NCI-H2196 (cell line): ENCODE measurements at regions not wholly inside any gene's neighbourhood (a gene's known extent, or its start where the extent isn't known, plus 50 kb on each side); places are given as distances from the start of the nearest gene placed in this dataset.
A peak's percentile ranks its signal among the peaks of the same experiment; 100 is the strongest.
"Not testable (repeated sequence)": the region's sequence is repeated elsewhere in the genome, so short reads cannot be mapped to it uniquely, and the experiment has no call there.

Experiments used
- DNase-seq: peaks from one replicate; lab custom pipeline; 2025; ENCODE audit not compliant: unreplicated experiment; lab: John Stamatoyannopoulos, UW

DNA sequence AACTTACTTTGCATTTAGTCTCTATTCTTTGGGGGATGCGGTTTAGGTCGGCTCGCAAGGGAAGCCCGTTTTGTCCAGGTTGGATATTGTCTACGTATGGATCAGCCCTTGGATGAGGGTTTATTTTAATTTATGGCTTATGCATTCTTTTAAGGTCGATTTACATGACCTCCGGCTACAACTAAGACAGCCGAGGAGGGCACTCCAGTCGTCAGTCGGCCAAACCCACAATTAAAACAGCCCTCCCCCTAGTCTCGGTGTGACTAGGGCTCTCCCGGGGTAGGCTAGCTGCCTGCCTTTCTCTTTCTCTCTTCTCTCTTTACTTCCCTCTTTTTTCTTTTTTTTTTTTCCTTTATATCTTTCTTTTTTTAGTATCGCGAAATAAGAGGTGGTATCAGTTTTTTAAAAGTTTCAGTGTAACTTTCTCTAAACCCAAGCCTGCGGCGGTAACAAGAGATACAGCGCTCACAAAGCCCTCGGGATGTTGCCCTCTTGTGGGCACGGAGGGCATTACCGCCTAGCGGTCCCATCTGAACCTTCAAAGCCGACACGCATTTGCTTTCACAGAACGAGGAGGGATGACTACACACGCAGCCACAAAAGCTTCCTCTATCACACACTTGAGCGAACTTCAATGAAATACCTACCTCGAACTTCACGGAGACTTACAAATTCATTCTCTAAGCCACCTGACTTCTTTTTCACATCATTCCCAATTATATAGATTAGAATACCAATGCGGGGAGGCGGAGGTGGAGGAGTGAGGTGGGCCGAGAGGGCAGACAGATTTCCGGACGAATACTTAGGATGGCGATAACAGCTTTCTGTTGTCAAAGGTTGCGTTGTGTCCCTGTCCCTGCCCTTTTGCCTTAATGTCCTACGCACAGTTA is 132.3 kb upstream of the C11orf58 start:
- peak; percentile 89 for DNase-seq

DNA sequence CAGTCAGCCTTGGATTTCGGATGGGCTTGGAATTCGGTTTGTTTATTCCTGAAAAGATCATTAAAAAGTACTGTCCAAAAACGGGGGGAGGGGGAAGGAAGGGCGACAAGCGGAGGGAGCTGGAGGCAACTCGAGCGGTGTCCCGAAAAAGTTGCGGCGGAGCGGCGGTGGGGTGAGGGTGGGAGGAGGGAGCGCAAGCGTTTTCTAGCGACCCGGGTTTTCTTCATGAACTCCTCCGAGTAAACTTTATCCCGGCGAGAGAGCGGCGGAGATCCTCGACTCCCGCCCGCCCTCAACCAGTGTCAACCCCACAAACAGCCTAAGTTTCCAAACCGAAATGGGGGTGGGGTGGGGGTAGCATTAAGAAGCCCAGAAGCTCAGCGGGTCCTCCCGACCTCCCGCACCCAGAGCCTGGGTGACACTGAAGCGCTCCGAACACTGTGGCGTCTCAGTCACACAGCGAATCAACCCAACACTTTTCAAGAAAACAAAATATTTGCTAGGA is 133.0 kb upstream of the C11orf58 start:
- DNase-seq = peak; percentile 28

DNA sequence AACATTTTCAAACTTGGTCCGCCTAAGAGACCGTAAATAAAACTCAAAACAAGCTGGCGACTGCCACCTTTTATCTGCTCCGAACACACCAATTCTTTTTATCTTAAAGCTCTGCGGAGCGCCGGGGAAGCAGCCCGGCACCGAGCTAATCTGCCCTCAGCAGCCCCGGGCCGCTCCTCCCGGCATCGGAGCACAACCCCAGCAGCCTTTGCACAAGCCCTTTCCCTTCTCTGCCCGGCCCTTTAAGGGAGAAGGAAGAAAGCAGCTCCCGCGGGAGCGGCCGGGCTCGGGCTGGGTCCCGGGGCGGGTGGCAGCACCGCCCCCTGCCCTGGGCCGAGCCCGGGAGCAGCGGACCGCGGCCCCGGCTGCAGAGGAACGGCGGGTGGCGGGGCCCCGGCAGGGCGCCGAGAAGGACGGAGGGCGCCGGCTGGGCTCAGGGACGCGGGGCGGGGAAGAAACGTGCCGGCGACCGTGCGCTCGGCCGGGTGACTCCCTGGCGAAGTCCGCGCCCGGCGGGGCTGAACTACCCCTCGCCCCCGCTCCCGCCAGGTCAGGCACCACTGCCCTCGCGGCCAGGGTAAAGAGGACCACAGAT is 133.6 kb upstream of the C11orf58 start:
- DNase-seq = peak; percentile 25

DNA sequence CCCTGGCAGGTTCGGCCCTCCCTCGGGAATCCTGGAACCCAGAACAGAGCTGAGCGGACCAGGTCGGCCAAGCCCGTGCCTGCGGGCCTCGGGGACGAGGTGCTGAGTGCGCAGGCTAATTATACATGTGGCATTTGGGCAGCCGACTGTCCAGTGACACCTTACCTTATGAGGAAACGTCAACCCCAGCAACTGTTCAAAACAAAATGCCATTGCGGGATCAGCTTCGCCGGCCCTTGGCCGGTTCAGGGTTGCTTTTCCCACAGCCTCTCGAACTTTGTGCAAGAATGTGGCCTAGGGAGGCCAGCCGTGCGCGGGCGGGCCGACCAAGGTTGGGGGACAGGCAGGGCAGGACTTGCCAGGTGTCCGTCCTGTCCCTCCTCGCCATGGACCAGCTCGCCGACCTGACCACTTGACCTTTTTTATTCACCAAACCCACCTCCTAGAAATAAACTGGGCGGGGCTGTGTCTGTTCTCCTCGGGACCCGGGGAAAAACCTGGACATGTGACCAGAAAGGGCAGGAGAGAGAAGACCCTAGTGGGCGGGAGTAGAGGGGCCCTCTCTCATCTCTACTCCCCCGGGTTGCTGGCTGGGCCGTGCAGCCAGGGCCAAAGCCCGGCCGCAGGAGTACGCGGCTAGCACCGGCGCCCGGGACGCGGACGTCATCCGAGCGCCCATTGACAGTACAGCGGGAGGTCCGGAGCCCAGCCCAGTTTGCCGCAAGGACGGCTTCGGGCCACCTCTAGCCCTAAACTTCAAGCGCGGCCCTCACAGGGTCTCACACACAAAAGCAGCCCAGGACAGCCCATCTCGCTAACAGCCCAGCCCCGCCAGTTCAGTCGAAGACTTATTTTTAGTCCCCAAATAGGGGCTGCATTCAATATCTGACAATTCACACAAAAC is 134.3 kb upstream of the C11orf58 start:
- no peak for DNase-seq

DNA sequence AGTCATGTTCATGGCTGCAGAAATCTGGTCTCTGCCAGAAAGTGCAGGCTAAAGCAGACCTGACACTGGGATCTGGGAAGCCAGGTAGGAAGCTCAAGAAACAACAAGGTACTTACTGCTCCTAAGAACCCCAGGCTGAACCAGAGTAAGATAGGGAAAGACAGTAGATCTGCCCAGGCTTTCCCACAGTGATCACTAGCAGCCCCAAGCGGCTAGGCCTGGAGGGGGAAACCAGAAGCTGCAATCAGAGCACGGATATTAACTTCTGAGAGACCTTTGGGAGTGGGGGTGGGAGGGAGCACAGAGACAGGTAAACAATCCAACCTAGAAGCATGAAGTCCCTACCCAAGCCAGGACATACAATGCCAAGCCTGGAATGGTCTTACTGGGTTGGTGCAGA is 135.2 kb upstream of the C11orf58 start:
- no peak for DNase-seq

DNA sequence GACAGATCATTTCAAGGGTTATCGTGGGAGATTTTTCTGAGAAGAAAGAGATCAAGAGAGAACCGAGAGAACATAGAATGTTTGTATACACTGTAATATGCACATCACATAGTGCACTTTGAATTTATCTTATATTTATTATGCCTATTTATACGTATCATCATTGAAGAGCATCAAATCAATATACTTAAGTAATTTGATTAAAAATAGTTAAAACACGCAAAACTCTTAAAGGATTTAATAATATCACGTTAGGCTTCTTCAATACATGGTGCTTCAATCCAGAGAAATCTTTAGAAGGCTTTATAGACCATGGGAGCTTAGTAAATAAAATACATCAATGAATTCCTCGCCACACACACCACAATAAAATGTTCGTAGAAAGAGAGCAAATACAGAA is 139.5 kb upstream of the C11orf58 start:
- DNase-seq = no peak

DNA sequence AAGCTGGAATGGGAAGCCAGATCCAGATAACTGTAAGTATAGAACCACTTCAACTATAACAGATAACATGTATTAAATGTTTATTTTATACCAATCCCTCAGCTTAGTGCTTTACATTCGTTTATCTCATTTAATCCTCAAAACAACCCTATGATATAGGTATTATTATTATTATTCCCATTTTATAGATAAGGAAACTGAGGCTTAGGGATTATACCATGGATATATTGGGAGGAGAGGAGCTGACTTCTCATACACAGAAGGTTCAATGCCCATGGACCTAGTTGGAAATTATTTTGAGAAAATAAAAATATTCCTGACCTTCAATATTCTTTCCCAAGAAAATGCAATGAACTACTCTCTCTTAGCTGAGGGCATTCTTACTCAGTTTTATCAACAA is 140.4 kb upstream of the C11orf58 start:
- no peak for DNase-seq

DNA sequence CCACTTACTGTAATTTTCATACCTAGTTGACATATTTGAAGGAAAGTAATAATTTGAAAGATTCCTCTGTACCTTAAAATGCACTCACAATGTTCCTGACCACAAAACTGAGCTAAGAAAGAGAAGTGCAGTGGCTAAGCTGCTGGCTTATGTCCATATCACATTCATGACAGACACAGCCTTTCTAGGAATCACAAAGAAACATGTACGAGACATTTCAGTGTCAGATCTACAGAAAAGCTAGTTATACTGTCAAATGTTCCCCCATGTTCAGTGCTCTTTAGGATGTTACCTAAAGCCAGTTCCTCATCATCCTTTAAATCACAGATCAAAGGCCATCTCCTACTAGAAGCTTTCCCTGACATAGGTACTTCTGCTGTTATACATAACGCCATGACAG is 142.2 kb upstream of the C11orf58 start:
- DNase-seq = no peak

DNA sequence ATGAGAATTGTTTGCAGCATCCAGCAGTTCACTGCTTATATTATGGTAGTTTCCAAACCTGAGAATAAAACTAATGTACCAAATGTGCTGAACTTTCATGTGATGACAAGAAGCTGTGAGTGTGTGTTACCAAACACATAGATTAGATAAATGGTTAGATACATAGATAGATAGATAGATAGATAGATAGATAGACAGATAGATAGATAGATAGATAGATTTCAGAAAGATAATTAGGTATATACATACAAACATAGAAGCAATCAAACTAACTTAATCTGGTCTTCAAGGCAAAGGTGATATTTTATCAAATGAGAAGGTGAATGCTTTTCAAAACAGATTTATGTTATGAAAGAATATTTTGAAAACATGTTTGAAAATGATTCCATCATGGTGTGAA is 147.3 kb upstream of the C11orf58 start:
- DNase-seq = no peak

DNA sequence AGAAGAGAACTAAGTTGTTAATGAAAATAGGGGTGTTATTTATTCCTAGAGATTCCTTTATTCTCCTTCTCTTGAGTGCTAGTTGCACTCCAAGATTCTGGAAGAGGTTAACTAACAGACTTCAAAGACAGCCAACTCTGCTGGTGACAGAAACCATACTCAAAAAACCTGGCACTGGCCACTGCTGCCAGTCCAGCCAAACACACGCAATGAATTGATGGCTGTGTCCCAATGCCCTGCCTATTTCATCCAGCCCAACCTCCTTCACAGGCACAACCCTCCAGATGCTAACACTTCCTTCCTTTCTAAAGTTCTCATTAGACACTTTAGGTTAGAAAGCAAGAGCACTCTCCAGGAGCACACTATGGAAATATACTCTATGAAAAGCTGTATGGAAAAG is 150.8 kb upstream of the C11orf58 start:
- DNase-seq = no peak

DNA sequence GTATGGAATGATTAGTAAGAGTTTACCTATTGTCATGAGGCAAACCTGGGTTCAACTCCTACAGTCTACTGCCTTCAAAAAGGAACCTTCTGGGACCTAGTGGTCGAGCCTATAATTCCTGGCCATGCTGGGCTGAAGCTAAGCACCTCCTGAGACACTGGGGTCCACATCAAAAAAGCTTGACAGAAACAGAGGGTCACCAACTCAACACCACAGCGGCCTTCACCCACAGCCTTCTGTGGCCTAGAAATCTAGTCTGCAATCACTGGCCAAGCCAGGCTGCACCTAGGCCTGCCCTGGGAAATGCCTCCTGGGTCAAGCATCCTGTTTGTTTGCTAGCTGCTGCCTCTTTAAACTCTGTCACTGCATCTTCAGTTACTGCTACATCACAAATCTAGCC is 153.9 kb upstream of the C11orf58 start:
- no peak for DNase-seq

DNA sequence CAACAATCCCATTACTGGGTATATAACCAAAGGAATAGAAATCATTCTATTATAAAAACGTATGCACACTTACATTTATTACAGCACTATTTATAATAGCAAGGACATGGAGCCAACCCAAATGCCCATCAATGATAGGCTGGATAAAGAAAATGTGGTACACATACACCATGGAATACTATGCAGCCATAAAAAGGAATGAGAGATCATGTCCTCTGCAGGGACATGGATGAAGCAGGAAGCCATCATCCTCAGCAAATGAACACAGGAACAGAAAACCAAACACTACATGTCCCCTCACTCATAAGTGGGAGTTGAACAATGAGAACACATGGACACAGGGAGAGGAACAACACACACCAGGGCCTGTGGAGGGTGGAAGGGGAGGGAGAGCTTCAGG is 157.4 kb upstream of the C11orf58 start:
- not testable (repeated sequence) for DNase-seq

DNA sequence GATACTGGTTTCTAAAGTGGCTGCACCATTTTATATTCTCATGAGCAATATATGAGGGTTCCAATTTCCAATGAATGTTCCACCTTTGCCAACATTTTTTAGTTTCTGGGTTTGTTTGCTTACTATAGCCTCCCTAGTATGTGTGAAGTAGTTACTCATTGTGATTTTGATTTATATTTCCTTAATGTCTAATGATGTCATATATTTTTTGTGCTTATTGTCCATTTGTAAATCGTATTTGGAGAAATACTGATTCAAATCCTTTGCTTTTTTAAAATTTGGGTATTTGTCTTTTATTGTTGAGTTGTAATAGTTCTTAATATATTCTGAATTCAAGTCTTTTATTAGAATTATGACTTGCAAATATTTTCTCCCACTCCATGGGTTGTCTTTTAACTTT is 161.0 kb upstream of the C11orf58 start:
- no peak for DNase-seq

DNA sequence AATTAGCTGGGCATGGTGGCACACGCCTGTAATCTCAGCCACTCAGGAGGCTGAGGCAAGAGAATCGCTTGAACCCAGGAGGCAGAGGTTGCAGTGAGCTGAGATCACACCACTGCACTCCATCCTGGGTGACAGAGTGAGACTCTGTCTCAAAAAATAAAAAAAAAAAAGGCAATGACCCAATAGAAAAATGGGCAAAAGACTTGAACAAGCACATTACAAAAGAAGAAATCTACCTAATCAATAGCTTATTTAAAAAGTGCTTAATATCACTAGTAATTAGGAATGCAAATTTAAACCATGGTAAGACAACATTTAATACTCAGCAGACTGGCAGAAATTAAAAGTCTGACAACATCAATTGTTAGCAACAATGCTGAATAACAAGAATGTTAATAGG is 163.6 kb upstream of the C11orf58 start:
- DNase-seq = not testable (repeated sequence)

DNA sequence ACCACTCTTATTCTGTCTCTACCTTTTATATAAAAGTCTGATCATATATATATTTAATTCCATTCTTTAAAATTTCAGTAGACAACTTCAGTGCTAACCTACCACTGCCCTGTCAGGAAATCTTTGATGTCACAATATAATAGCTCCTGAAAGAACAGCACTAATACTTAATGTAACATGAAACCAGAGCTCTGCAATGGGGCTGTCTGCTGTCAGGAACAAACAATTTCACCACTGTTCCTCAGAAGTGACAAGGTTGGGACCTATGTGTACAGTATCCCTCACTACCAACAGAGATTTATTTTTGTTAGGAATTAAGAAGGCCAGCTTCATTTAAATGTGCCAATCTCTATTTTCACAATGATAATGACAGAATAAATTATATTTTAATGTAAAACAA is 165.5 kb upstream of the C11orf58 start:
- DNase-seq = no peak

DNA sequence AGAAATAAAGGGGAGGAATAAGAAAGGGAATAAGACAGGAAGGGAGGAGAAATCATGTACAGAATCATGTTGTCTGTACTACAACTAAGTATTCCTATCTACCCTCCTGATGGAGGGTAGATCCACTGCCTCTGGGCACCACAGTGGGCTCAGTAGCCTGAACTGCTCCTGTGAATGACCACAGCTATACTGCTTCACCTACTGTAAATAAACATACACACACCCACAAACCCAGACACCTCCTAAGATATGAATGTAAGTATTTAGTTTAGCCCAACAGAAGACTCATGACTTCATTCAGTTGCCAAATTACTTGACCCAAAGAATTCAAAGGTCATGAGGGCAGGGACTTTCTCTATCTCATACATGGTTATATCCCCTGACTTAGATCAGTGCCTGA is 177.3 kb upstream of the C11orf58 start:
- no peak for DNase-seq

DNA sequence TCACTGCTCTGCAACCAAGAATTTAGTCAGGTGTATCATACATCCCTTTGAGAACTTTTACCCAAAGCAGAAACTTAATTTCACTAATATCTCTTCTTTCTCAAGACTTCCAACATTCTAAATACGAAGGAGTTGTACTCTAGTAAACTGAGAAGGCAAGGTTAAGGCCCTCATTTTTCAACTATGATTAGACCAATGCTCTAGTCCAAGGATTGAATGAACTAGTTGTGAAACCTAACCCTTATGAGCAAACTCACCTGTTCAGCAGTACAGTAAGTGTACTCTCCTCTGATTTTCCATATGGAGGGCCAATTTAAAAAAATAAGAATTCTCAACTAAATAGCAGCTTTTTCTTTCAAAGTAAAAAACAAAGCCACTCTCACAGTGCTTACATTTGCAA is 180.0 kb upstream of the C11orf58 start:
- DNase-seq = no peak

DNA sequence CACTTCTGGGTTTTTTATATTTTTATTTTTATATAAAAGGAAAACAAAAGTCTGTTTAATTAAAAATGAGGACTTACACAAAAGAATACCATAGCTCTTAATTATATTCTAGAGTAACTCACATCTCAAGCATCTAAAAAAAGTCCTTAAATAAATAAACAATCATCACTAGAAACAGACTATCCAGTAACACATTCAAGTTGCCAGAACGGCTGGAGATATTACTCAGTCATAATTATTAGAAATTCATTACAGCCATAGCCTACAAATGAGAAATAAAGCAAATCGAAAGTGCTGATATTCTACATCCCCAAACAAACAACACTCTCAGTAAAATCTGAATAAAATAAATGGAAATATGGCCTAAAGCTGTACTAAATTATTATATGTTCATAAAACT is 182.5 kb upstream of the C11orf58 start:
- DNase-seq = no peak

DNA sequence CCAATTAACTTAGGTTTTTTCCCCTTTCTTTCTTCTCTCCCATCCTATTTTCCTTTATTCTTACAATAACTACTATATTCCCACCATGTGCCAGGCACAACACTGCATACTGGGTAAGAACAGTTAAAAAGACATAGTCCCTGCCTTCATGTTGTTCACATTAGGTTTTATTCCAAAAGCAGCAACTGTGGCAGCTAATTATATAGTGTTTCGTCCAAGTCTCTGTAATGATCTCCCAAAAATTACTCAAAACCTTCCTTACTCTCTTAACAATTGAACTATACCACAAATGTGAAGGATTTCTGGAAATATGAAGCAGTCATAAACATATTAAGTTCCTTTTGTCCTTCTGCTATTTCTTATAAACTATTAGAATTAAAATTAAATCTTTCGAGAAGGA is 184.1 kb upstream of the C11orf58 start:
- DNase-seq = no peak

DNA sequence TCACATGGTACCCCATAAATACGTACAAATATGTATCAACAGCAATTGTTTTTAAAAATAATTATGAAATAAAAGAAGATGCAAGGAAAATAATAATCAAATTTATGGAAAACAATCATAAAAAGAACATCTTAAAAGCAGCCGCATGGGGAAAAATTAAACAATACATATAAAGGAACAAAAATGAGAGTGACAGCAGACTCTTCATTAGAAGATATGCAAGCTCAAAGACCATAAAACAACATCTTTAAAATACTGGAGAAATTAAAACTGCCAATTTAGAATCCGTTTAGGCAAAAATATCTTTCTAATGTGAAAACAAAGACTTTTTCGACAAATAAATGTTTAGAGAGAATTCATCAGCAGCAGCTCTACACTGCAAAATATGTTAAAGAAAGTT is 190.6 kb upstream of the C11orf58 start:
- no peak for DNase-seq

DNA sequence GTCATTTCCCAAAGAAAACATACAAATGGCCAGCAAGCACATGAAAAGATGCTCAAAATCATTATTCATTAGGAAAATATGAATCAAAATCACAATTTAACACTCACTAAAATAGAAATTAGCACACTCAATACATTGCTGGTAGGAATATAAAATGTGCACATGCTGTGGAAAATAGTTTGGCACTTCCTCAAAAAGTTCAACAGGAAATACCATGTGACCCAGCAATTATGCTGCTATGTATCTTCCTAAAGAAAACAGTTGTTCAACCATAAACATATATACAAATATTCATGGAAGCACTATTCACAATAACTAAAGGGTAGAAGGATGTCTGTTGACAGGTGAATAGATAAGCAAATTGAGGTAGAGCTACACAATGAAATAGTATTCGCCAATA is 187.3 kb upstream of the SOX6 start:
- no peak for DNase-seq

DNA sequence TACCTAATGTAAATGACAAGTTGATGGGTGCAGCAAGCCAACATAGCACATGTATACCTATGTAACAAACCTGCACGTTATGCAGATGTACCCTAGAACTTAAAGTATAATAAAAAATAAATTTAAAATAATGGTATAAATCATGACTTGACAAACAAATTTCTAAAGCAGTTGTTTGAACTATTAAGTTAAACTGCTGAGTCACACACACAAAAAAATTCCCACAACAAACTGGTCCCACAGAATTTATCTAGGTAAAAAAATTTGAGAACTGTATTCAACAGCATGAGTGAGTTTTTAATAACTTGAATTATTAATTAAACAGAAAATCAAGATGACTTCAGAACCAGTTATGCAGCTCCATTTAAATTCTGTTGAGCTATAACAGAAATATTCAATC is 186.0 kb upstream of the SOX6 start:
- DNase-seq = no peak
